Limb (tissue), 2 donors: ENCODE measurements at regions not wholly inside any gene's neighbourhood (a gene's known extent, or its start where the extent isn't known, plus 50 kb on each side); places are given as distances from the start of the nearest gene placed in this dataset.

Experiments used
- DNase-seq, 2 donors: peaks; one replicate each; pipeline ENCODE4 v3.0.0-alpha.2; 2016; ENCODE audit errors: extremely low spot score in 2 of 2

DNA sequence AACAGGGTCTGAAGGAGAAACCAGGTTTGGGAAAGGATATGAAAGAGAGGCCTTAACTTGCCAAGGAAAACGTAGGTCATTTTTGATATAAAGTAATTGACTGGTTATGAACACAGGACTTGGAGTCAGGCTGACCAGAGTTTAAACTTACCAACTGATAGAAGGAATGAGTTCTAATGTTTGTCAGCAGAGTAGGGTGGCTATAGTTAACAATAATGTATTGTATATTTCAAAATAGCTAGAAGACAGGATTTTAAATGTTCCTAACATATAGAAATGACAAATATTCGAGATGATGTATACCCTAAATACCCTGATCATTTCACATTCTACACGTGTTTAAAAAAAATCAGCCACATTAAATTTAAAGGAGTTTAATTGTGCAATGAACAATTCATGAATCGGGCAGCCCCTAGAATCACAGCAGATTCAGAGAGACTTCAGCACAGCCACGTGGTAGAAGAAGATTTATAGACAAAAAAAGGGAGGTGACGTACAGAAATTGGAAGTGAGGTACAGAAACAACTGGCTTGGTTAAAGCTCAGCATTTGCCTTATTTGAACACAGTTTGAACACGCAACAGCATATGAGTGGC lies 52.5 kb upstream of the PLEKHG7 start:
- no peak for DNase-seq

DNA sequence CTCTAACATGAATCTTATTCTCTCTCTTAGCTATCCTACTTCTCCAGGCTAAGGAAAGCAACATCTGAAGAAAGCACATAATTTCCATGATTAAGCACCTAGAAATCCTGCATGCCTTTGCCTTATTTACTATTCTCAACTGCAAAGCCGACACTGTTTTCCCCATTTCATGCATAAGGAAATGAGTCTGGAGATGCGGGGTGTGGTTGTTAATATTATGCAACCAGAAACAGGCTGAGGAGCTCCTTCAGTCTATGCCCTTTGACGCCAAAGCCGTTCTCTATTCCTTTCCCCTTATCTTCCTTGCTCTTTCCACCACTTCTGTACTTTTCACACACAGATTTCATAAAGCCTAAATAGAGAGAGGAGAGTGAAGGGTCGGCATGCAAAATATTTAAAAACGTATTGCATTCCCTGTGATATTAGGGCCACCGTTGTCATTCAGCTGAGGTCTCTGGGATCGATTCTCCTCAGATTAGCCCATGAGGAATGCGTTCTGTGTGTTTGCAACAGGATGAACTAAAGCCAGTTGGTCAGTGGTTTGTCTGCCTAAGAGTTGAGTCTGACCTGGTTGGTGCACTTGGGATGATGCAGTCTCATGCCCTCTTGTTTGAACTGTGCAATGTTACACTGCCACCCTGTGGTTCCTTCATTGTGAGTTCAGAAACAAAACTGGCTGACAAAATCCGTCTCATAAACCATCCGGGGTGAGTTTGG lies 53.1 kb upstream of the PLEKHG7 start:
- peak; percentile 57 to 63 for DNase-seq

DNA sequence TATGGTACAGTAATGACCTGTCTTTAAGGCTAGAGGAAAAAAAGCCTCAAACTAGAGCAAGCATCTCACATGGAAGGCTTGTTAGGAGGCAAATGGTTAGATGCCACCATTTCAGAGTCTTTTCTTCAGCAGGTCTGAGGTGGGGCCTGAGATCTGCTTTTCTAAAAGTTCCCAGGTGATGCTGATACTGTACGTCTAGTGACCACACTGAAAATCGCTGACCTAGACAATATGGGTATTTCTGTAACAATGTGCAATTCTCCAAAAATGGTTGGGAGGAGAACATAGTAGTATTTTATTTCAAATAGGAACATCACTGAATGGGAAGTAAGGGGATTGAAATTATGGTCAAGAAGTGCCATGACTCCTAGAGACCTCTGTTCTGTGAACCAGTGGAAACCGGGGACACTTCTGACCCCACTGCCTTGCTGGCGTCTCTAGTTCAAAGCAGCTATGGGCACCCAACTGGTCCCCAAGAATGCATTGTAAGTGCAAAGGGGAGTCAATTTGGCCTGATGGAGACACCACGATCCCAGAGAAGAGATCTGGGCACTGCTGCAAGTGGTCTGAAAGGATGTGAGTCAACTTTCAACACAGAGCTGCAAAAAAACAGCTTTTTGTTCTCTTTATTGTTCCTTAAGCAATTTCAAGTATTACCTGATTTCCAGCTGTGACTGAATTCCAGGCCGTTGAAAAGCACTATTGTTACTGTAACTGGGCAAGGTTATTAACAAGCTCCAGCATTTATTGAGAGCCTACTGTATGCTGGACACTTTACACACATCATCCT lies 54.4 kb upstream of the PLEKHG7 start:
- no peak for DNase-seq

DNA sequence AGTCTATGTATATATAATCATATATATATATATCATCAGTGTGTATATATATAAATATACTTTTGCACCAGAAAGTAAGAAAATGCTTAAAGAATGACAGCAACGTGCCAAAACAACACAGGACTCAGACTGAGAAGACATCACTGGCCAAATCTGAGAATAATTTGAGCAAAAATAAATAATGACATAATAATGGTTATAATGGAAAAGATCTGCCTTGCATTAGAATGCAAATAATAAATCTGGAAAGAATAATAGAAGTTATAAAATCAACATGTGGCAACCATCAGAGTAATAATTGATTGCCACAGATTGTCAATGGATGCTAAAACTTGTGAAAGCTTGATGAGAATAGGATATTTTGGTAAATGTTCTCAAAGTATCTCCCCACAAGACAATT lies 61.5 kb upstream of the PLEKHG7 start:
- no peak for DNase-seq

DNA sequence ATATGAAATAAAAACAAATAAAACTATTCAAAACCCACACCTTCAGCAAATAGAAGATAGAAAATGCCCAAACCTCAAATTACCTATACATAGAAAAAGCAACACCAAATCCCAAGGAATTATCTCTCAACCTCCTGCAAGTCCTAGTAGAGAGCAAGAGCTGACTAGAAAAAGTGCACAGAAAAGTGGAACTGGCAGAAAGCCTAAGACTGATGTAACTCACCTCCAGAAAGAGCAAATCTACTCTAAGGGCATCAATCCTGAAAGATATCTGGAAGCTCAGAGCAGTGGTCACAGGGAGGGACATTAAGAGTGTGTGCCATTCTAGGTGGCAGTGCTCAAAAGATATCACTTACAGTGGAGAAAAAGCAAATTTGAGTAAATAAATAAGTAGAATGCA lies 62.1 kb upstream of the PLEKHG7 start:
- DNase-seq: no peak

DNA sequence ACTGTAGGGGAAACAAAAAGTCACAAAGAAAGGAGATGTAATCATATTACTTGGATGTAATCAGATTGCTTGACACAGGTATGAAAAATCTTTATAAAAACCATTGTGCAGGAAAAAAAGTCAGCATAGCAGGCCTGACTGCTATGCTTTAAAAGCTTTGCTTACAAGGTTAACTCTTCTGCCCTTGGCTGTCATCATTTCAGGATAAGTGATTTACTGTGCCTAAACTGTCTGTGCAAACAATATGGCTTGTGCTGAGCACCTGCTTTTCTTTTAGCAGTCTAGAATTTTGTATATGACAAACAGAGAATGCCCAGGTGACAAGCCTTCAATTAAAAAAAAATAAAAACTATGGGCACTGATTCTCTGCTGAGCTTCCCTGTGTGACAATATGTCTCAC lies 63.8 kb upstream of the PLEKHG7 start:
- DNase-seq: no peak

DNA sequence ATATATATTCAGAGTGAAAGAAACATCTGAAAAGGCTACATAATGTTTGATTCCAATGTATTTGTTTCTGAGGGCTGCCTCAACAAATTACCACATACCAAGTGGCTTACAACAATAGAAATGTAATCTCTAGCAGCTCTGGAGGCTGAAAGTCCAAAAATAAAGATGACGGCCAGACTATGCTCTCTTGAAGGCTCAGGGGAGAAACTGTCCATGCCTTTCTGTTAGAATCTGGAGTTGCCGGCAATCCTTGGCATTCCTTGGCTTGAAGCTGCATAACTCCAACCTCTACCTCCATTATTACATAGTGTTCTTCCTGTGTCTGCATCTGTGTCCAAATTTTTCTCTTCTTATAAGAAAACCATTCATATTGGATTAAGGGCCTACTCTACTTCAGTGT lies 68.1 kb upstream of the PLEKHG7 start:
- no peak for DNase-seq

DNA sequence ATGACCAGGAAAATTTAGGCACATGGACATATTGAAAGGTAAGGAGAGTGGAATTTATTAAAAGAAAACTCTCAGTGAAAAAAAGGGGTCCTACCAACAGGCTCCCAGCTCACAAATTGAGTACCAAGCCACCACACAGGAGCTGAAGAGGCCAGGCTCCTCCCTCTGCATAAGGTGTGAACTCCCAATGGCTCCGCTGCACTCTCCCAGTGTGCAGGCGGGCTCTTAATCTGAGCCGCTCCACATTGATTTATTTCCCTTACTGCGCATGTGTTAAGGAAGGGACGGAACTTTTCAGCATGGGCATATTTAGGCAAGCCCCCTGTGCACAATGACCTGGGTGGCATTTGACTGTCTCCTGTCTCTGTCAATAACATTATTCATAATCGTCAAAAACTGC lies 68.6 kb upstream of the PLEKHG7 start:
- no peak for DNase-seq

DNA sequence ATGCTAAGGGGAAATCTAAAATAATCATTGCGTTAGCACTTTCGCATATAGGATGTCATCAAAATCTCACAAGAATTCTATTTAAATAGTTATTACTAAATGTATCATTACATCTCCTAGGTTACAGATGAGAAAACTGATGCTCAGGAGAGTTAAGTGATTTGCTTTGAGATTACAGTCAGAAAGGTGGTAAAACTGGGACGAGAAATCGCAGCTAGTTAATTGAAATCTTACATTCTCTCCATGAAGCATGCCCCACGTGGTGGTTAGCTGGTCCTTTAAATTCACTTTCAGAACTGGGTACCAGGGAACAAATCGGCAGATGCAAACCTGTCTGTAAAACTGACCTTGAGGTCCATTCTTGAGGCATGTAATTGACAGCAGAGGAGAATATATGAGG lies 71.8 kb upstream of the PLEKHG7 start:
- no peak for DNase-seq

DNA sequence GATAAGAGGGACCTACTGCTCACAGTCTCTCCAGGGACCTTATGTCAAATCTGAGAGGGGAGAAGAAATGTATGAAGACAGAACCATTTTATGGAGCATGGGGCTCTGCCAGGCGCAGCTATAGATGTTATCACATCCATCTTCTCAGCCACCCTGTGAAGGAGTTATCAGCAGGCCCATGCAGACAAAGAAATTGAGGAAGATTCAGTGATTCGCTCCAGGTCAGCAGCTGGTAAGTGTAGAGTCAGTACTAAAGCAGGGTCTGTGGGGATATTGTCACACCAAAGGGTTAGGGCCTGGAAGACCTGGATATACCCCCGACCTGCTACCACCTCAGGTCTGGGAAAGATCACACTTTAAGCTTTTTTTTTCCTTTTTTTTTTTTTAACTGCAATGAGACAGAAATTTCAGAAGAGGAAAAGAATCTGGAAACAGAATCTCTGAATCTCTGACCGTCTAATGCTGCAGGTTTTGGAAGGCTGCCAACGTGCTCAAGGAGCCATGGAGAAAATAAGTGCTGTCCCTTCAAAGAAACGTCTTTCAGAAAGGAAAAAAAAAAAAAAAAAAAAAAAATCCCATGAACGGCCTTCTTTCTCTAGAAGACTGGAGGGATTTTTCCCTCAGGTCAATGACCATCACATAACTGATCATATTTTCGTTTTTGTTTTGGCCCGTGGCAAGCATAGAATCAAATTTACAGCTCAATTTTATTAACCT lies 73.3 kb upstream of the PLEKHG7 start:
- peak in 1 of 2 donors; percentile 27 for DNase-seq

DNA sequence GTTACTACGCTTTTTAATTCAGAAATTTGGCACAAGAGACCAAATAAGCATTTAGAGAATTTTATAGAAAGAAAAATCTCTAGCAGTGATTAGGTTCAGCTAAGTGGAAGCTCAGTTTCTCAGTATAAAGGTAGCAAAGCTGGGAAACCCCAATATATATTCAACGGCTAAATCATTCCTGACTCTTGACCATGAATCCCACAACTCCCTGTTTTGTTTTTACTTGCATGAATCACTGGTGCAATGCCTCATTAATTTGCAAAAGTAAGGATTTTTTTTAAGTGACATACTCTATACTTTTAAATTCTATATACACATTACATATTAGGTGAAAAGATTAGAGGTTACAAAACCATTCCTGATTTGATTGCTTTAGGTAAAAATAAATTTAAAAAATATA lies 74.3 kb upstream of the PLEKHG7 start:
- DNase-seq: no peak

DNA sequence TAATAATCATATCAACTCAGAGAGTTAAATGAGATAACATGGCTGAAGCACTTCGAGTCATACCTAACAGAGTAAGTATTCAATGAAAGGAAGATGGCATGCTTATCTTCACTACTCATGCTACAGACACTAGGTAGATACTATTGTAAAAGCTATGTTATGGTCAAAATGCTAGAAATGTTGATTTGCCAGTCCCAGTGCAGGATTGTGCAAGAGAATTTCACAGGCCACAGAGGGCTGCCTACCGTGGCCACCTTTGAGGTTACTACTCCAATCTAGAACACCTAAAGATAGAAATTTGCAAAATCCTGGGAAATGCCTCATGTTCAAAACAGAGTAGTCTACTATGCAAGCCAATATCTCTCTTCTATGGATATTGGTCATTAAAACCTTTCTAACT lies 75.3 kb upstream of the PLEKHG7 start:
- DNase-seq: no peak

DNA sequence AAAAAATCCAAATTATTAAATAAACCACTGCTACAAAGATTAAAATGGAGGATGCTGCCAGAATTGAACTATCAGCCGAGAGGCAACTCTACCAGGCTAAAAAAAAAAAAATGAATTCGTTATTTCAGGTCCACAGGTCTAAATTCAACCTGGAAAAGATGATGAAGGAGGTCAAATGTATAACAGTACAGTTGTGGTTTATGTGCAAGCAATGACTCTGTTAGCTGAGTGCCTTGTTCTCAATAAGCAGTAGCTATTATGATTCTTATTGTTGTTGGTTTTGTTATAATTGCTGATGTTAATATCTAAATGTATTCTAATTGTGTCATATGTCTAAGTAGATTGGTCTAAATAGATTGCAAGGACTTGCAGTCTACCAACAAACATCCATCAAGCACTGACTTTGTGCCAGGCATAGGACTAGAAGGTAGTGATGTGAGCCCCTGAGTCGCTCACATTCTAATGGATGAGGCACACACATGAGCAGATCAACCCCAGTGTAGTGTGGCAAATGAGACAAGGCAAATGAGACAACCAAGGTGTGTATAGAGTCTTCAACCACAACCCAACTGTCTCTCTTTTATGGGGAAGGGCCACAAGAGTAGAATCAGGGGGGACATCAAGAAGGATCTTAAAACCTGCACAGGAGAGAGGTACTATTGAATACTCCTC lies 77.0 kb upstream of the PLEKHG7 start:
- DNase-seq: no peak

DNA sequence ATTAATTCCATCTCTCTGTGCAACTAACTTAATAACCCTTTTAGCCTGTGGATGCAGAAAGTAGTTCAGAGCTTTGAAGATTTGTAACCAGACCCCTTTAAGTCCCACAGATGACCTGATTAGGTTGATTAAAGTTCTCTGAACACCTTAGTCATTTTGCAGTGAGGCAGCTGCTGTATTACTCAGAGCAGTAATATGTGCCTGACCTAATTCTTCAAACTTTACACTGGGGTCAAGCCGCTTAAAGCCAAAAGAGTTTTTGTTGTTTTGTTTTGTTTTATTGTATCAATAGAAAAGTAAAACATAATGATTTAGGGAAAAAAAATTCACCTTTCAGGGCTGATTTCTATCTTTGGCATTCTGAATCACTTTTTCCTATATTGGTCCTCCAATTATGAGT lies 78.6 kb upstream of the PLEKHG7 start:
- DNase-seq: no peak

DNA sequence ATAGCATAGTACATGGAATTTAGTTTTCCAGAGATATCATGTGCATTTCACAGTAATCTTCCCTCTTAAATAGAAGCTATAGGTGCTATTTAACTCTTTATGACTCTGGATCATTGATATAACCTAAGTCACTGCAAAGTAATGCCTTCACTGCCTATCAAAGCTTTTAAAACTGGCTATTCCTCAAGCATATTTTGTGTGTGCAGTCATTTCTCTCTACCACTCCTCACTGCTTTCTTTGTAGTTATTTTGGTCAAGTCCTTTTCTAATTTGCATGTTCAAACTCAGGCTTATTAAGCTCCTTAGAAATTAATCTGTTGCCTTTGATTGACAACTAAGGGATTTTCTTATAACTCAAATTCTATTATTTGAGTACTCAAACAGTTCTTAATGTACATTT lies 79.4 kb upstream of the PLEKHG7 start:
- no peak for DNase-seq

DNA sequence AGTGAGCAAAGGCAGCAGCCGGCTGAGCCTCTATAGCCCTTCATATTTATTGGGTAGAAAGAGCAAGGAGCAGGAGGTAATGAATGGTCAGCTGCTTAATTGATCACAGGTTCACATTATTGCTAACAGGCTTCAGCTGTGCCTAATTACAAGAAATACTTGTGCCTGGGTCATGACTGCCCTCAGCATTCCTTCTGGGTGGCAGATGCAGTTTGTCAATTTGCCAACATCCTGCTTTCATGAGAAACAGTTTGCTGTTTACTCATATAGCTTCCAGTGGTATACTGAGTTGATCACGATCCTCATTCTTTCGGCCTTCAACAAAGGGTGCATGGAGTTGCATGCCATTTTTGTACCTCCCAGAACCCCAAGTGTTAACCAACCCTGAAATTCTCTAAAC lies 81.0 kb upstream of the PLEKHG7 start:
- DNase-seq: no peak

DNA sequence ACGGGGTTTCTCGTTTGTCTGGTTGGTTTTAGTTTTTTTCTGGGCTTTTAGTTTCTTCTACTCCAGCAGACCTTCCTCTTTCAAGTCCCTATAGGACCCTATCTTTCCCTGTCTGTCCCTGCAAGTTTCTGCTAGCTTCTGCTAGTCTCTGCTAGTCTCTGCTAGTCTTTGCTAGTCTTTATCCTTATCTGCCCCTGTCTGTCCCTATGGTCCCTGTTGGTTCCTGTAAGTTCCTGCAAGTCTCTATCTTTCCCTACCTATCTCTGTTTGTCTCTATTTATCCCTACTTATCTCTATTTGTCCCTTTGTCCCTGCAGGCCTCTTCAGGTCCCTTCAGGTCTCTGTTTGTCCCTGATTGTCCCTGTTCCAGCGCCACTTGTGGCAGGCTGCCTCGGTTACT lies 81.5 kb upstream of the PLEKHG7 start:
- no peak for DNase-seq

DNA sequence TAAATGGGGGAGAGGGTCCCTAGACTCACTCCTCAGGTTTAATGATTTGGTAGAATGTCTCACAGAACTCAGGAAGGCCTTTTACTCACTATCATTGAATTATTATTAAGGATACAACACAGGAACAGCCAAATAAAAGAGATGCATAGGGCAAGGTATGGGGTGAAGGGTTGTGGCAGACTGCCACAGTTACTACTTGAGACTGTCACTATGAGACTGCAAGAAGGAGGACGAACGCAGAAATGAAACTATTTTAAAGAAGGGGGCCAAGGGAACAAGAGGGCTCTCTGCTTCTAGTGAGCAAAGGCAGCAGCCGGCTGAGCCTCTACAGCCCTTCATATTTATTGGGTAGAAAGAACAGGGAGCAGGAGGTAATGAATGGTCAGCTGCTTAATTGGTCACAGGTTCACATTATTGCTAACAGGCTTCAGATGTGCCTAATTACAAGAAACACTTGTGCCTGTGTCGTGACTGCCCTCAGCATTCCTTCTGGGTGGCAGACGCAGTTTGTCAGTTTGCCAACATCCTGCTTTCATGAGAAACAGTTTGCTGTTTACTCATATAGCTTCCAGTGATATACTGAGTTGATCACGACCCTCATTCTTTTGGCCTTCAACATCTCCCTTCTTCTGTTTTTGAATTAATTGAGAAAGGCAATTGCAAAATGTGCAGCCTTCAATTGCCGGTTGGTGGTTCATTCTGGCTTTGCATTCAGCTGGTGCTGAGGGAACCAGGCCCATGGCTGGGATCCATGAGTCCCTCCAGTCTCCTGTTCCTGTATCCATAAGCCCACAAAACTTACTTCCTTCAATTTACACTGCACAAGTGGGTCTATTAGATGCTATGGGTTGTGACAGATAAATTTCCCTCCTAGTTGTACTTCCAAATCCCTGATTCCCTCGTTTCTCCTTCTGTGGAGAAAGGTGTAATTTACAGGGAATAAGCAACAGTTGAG lies 82.8 kb upstream of the PLEKHG7 start:
- no peak for DNase-seq

DNA sequence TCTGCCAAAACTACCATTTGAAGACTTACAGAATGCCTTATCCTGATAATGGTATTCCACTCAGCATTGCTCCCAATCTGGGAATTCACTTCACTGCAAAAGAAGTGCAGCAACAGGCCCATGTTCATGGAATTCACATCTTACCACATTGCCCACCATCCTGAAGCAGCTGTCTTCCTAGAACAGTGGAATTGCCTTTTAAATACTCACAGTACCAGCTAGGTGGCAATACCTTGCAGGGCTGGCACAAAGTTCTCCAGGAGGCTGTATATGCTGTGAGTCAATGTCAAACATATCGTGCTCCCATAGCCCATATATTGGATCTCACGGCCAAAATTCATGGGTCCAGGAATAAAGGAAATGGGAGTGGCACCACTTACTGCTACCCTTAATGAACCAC lies 83.8 kb upstream of the PLEKHG7 start:
- no peak for DNase-seq

DNA sequence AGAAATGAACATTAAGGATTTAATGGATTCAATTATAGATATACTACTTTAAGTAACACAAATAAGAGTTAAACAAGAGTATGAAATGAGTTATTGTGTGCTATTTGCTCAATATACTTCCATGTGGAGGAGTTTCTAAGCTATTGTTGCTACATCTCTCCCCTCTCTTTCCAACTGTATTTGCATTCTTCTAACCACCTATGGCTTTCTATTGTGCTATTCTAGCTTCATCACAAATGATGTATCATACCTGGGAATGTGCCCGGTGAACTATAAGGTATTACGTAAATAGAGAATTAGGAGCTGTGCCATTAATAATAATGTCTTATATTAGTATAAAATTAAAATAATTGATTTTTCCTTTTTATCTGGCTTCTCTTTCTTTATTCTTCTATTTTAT lies 87.1 kb upstream of the PLEKHG7 start:
- no peak for DNase-seq

DNA sequence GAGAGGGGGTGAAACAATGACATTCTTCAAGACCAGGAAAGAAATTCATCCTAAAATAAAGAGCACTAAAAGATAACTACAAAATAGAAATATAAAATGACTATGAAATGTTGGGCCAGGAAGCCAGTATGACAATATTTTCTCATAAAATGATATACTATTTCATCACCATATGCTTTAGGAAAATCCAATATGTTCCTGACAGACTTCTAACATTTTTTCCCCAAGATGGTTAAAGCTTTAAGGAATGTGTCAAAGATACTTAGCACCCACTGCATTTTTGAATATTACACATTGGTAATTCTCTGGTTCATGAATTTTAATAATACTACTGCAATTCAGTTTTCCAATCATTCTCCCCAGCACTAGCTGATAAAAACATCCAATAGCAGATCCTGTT lies 87.7 kb upstream of the PLEKHG7 start:
- DNase-seq: no peak
